Occipital lobe (tissue), 1 donor: ENCODE measurements at regions not wholly inside any gene's neighbourhood (a gene's known extent, or its start where the extent isn't known, plus 50 kb on each side); places are given as distances from the start of the nearest gene placed in this dataset.
"Not testable (repeated sequence)": the region's sequence is repeated elsewhere in the genome, so short reads cannot be mapped to it uniquely, and the experiment has no call there.

Experiments used
- DNase-seq: peaks from one replicate; lab custom pipeline; 2025; lab: John Stamatoyannopoulos, UW

DNA sequence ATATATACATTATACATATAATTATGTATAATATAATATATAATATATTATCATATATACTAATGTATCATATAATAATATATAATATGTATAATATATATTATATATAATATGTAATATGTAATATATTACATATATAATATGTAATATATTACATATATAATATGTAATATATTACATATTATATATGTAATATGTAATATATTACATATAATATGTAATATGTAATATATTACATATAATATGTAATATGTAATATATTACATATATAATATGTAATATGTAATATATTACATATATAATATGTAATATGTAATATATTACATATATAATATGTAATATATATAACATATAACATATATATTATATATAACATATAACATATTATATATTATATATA is 1020.9 kb downstream of the KCNMA1 start:
- not testable (repeated sequence) for DNase-seq

DNA sequence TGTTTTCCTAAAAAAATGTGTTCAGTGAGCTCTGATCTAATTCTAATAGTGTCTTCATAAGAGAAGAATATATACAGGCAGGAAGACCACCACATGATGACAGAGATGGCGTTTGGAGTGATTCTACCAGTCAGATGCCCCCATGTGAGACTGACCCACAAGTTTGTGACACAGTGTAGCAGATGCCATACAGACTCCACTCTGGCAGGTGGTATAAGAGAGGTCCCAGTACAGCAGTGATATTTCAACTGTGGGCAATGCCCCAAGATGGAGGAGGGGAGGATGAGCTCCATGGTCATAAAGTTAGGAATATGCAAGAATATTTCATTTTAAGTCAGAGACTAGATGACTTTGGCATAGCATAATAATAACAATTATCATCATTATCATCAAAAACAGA is 1022.6 kb downstream of the KCNMA1 start:
- no peak for DNase-seq
